Thyroid gland (tissue), 4 donors: ENCODE measurements at regions not wholly inside any gene's neighbourhood (a gene's known extent, or its start where the extent isn't known, plus 50 kb on each side); places are given as distances from the start of the nearest gene placed in this dataset.

Experiments used
- CTCF ChIP-seq, 6 experiments: fragments of 200-600 bp in 3 of 6; fragments of 450-650 bp in 3 of 6; sonication (generic) in 3 of 6; IDR thresholded peaks; one replicate each; pipeline ENCODE4 v1.5.1; 2016 to 2019; ENCODE audit warnings: antibody characterized with exemption in 6 of 6, mild to moderate bottlenecking in 2 of 6, inconsistent platforms in 1 of 6, moderate library complexity in 1 of 6
- POLR2A ChIP-seq, 2 donors: fragments of 450-650 bp; IDR thresholded peaks; one replicate each; pipeline ENCODE4 v1.6.1; 2017; ENCODE audit warnings: antibody characterized with exemption in 2 of 2, mild to moderate bottlenecking in 2 of 2, moderate library complexity in 1 of 2

DNA sequence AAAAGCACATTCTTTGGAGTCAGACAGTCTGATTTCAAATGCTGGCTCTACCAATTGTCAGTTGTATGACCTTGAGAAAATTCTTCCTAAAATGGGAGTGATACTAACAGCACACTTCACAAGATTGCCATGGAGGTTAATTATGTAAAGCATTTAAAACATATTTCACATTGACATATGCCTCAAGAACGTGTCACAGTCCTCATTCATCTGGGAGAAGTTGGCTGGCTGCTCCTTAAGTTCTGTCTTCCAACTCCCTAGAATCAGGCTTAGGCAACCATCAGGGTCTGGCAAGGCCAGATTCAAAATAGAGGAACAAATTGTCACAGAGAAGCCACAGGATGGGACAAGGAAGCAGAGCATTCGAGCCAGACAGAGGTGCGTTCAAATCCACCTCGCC lies 228.0 kb upstream of the RND3 start:
- no peak for TF ChIP-seq POLR2A (IDR thresholded peaks at IDR 0.05)
- no peak for TF ChIP-seq CTCF (IDR thresholded peaks at IDR 0.05)
